Head of caudate nucleus (tissue), 42 donors: ENCODE measurements at regions not wholly inside any gene's neighbourhood (a gene's known extent, or its start where the extent isn't known, plus 50 kb on each side); places are given as distances from the start of the nearest gene placed in this dataset.
"Not testable (repeated sequence)": the region's sequence is repeated elsewhere in the genome, so short reads cannot be mapped to it uniquely, and the experiment has no call there.

Experiments
- DNase-seq, 42 donors: peaks; one replicate each; pipeline versions ENCODE4 v3.0.0 to v3.0.0-alpha.2; 2020 to 2021; ENCODE audit warnings: mixed read lengths in 7 of 42
- intact Hi-C: fragments of 100-400 bp; cut with DNase I; formaldehyde crosslinking; loops from one replicate; pipeline ENCODE4 v1.15.0; 2022

DNA sequence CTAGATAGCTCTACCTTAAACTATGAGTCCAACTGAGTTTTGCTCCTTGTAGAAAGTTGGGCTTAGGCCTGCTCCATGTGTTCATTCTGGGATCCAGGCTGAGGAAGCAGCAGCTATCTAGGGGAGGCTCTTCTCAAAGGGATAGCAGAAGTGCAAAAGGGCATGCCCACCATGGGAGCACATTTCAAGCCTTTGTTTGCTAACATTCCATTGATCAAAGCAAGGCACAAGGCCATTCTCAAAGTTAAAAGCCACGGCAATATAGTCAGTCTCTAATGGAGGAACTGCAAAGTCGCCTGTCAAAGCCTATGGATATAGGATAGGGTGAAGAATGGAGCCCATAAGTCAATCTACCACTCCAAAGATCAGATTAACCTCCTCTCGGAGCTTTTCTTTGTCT, 488.1 kb upstream of the ARX start:
- intact Hi-C loops = no loop called here
- no peak for DNase-seq

DNA sequence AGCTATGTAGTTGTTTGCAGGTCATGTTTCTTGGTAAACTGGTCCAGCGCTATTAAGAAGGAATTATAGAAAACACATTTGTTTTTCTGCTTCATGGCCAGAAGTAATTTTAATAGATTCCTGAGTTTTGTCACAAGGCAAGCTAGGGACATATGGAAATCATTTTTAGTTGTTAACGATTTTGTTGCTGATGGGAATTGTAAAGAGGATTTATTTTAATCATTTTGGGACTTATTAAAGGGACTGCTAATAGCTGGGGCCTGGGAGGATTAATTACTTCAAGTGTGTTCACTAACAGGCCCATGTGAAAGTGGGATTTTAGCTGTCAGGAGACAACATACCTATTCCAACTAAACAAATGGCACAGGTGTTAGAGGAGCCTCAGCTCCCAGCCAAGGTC, 492.0 kb upstream of the ARX start:
- intact Hi-C loops = no loop called here
- no peak for DNase-seq

DNA sequence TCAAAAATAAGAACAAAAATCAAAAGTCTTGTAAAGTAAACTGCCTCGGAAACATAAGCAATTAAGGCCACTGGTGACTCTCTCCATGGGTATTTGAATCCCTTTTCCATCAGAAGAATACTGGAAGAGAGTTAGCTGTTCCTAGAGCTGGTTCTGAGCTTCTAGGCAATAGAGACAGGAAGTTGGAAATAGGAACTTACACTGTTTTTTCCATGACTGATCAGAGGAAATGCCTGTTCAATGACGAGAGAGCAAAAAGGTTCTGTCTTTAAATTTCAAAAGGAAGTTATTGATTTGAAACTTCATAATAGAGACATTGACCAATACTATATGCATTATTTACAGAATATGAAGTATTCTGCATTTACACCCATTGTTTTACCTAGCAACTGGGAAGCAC, 503.5 kb upstream of the ARX start:
- no peak for DNase-seq
- intact Hi-C loops = no loop called here

DNA sequence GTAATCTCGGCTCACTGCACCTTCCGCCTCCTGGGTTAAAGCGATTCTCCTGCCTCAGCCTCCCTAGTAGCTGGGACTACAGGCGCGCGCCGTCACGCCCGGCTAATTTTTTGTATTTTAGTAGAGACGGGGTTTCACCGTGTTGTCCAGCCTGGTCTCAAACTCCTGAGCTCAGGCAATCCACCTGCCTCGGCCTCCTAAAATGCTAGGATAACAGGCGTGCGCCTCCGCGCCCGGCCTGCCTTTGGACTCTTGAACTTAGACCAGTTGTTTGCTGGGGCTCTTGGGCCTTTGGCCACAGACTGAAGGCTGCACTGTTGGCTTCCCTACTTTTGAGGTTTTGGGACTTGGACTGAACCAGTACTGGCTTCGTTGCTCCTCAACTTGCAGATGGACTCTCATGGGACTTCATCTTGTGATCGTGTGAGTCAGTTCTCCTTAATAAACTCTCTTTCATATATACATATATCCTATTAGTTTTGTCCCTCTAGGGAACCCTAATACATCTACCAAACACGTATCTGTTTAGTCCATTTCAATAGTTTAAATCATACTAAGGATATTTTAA, 506.8 kb upstream of the ARX start:
- DNase-seq, intact Hi-C loops: not testable (repeated sequence)

DNA sequence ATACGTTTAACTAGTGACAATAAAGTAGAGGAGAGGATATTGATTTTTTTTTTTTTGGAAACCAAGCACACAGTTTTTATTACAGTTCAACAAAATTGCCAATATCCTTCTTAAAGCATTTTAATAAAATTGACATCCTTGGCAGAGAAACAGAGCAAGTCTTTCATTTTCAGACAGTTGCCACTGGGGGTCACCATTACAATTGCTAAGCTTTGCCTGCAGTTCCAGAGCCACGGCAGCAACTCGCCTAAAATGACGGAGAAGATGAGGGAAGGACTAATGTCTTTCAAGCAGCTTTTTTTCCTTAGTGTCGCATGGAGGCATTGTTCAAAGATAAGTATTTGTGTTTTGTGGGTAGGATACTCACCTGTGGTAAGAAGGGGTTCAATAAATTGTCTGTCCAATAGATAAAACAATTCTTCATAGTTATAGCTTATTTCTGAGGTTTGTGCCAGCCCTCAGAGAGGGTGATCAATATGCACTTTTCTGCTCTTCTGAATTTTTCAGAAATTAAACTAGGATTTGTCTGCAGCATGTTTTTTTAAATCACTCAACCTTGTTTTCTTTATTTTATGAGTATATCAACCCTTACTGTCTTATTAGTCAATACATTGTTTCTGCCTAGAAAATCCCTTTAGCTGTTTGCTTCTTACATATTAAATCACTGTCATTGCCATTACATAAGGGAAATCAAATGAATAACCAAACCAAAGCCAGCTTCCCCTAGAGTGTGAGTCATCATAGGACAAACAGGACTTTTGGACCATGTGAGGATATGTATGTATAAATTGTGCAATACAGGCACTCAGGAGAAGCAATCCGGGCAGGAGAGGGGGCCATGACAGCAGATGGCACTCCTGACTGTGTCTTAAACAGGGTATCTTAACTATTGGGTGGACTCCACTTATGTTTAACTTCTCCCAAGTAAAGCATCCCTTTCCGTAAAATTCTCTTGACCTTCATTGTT, 508.1 kb upstream of the ARX start:
- DNase-seq = peak in 39 of 42 donors; percentile 2 to 74 (median 52)
- intact Hi-C loops = no loop called here

- peak in 1 of 42 donors; percentile 34 for DNase-seq
- intact Hi-C loops = no loop called here
Measured at GRCh38 chrX:25527156-25527555, 511.4 kb upstream of the ARX start.

DNA sequence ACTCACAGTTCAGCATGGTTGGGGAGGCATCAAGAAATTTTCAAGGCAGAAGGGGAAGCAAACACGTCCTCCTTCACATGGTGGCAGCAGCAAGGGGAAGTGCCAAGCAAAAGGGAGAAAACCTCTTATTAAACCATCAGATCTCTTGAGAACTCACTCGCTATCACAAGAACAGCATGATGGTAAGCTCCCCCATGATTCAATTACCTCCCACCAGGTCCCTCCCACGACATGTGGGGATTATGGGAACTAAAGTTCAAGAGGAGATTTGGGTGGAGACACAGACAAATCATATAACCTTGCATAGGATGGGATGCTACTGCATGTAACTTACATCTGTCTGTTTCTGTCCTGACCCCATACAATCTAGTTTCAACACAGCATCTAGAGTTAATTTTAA, 511.8 kb upstream of the ARX start:
- peak in 31 of 42 donors; percentile 1 to 56 (median 21) for DNase-seq
- intact Hi-C loops = no loop called here

DNA sequence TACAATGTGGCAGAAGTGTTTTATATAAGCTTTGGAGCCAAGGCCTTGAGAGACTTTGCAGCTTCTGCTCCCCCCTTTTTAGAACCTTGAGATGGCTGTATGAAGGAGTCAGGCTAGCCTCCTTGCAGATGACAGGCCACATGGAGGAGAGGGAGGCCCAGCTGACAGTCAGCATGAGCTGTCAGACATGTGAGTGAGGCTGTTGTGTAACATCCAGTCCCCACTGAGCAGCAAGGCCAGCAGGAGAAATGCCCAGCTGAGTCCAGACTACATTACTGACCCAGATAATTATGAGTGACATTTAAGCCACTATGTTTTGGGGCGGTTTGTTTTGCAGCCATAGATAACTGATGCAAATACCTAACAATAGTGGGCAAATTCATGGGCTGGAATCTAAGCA, 515.3 kb upstream of the ARX start:
- peak in 1 of 42 donors; percentile 39 for DNase-seq

GRCh38 chrX:25534091-25534490, 518.3 kb upstream of the ARX start:
- DNase-seq = no peak
- intact Hi-C loops = no loop called here

More for the DNA sequence above, 515.3 kb upstream of the ARX start:
- intact Hi-C loops = no loop called here

DNA sequence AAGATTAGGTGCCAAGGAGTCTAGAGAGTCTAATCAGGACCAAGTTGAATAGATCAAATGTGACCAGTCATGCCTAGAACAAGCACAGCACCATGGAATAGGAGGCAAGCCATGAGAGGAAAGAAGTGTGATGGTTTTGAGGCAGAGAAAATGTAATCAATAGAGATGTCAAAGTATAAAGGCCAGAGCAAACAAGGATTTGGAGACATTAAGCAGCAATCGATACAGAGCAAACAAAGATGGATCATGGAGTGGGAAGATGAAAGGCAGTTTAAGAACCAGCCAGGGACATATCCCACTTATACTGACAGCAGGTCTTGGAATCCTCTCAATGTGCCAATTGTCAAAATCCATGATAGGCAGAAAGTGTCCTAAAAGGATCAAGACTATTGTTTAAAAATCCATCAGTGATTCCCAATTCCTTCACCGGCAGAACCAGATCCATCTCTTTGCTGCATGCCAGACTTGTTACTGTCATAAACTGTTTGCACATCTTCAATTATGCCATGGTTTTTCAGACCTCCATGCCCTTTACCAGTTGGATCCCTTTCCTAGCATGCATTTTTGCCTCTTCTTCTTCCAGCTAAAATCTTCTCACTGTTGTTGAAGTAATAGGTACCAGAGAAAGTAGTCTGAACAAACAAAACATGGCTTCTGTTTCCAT, 520.7 kb upstream of the ARX start:
- no peak for DNase-seq
- intact Hi-C loops = no loop called here

DNA sequence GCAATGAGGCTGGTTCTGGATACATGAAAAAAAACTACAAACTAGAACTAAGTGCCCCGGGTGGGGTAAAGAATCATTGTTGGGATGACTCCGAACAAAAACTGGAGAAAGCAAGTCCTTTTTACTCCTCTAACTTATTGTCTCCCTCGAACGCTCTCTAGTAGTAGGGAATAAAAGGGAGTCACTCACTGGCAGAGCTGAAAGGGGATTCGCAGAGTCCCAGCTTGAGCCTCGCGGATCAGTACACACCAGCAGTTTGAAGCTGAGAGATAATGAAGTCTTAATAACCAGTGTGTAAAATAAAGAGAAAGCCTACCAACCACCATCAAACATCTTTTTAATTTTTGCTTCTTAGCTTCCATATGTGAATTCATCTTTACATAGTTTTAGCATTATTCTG, 521.9 kb upstream of the ARX start:
- no peak for DNase-seq
- intact Hi-C loops = no loop called here

- intact Hi-C loops = no loop called here
Measured at GRCh38 chrX:25544641-25545040, 528.9 kb upstream of the ARX start.

DNA sequence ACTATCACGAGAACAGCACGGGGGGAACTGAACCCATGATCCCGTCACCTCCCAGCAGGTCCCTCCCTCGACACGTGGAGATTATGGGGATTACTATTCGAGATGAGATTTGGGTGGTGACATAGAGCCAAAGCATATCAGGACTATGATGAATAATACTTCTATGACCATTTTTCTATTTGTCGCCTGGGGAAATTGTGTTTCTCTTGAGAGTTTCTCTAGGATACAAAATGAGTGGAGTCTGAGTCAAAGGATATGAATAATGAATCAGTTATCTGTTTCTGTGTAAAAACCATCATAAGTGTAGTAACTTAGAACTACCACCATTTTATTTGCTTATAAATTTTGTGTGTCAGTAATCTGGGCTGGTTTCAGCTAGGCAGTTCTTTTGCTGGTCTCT, 533.0 kb upstream of the ARX start:
- intact Hi-C loops = no loop called here
- DNase-seq = no peak

More at GRCh38 chrX:25544641-25545040, 528.9 kb upstream of the ARX start:
- no peak for DNase-seq

- intact Hi-C loops = no loop called here
Measured at GRCh38 chrX:25555521-25555920, 539.8 kb upstream of the ARX start.

DNA sequence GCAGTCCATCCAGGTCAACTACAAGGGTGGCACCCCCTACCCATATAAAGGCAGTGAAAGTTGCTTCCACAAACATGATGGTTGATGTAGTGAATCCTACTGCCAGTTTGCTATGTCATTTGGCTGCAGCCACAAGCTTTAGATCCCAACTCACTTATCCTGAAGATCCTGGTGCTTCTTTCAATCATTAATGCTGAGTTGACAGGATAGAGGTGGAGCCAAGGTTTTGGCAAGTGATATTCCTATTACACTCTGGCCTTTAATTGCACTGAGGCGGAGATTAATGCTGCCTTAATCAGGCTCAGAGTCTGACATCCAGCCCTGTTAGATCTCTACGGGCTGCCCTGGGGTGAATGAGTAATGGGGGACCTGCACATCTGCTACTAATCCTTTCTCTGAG, 542.4 kb upstream of the ARX start:
- DNase-seq = no peak
- intact Hi-C loops = no loop called here

More at GRCh38 chrX:25555521-25555920, 539.8 kb upstream of the ARX start:
- peak in 35 of 42 donors; percentile 2 to 66 (median 24) for DNase-seq

DNA sequence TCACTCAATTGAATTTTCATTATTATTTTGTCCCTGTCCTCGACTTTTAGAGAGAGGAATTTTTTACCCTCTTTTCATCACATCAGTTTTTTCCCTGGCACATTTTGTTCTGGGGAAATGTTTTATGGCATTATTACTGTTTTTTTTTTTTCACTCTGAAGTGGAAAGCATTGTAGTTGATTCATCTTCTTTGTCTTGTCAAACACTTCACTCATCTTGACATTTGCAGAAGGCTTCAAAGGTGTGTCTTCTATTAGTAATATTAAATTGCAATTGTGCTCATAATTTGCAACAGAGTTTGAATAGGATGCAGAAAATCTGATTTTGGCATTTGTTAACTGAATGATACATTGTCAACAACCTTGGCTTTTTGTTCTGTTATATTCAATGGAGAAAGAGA, 545.4 kb upstream of the ARX start:
- intact Hi-C loops = no loop called here

DNA sequence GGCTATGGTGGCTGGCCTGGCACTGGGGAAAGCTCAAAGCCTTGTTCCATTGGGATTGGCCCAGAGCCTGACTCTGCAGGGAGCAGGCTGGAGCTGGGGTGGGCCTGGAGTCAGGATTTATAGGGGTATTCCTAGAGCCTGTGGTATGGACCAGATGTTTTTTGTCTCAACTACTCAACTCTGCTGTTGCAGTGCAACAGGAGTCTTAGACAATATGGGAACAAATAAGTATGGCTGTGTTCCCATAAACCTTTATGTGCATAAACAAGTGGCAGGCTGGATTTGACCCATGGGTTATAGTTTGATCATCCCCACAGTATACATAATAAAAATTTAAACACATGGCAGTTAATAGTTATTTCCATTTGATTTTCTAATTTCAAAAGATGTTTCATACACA, 557.9 kb upstream of the ARX start:
- intact Hi-C loops = no loop called here
- peak in 1 of 42 donors; percentile 1 for DNase-seq

More for the DNA sequence above, 545.4 kb upstream of the ARX start:
- DNase-seq = no peak

GRCh38 chrX:25596921-25597320, 541.2 kb upstream of the MAGEB18 start:
- DNase-seq = no peak
- intact Hi-C loops = no loop called here

- intact Hi-C loops = no loop called here
- no peak for DNase-seq
Measured at GRCh38 chrX:25597551-25597950, 540.6 kb upstream of the MAGEB18 start.

DNA sequence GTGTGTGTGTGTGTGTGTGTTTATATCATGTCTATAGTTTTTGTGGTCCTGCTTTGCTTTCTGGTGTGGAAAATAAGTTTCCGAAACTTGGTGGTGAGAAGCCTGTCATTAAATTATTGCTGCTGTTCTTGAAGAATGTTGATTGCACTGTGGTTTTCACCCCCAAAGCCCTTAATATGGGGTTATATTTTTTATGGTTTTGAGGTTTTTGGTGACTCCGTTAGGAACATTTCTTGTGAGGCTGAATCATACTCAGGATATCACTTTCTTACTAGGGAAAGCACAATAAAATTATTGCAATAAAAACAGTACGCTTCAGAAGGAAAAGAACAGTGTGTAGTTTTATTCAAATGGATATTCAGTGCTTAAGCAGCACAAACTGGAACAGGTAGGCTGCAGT, 539.1 kb upstream of the MAGEB18 start:
- DNase-seq = no peak
- intact Hi-C loops = no loop called here
